ENCODE measurements at regions not wholly inside any gene's neighbourhood (a gene's known extent, or its start where the extent isn't known, plus 50 kb on each side); places are given as distances from the start of the nearest gene placed in this dataset.

GRCh38 chr11:134905928-134906327 is 493.9 kb upstream of the B3GAT1 start:
- no peak for TF ChIP-seq POLR2A (IDR thresholded peaks at IDR 0.05)
- no peak for TF ChIP-seq CTCF (IDR thresholded peaks at IDR 0.05)

Data from heart left ventricle (tissue), 13 donors.